HFF-Myc (cell line): ENCODE measurements at regions not wholly inside any gene's neighbourhood (a gene's known extent, or its start where the extent isn't known, plus 50 kb on each side); places are given as distances from the start of the nearest gene placed in this dataset.

Experiments used
- DNase-seq: peaks from one replicate; pipeline ENCODE4 v3.0.0-alpha.2; 2011; ENCODE audit warnings: low read depth; ENCODE audit errors: extremely low read depth
- H3K4me3 ChIP-seq: replicated peaks from 2 replicates; pipeline ENCODE4 v1.5.1; 2011; ENCODE audit warnings: low read depth, mild to moderate bottlenecking, control low read depth, low read length
- TF ChIP-seq, protein P1 (sequence below): IDR thresholded peaks from 2 replicates; pipeline ENCODE4 v1.5.1; 2012; ENCODE audit warnings: mild to moderate bottlenecking, low read depth, low read length, control low read depth; ENCODE audit errors: missing control alignments

DNA sequence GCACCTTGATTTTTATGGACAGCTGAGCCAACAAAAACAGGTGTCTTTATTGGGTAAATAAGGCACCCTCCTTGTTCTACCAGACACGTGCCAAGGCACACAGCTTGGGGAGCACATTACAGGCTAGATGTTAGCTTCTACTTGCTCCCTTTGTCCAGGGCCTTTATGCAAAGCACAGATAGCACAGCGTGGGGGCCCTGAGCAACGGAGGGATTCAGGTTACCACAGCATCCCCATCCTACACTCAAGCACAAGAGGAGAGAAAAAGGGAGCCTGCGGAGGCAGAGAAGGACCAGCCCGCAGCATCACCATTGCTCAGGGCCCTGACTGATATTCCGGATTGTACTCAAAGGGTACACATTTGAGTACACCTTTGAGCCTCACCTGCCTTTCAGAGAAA, 181.7 kb upstream of the KIF2A start:
- TF ChIP-seq, protein P1, sequence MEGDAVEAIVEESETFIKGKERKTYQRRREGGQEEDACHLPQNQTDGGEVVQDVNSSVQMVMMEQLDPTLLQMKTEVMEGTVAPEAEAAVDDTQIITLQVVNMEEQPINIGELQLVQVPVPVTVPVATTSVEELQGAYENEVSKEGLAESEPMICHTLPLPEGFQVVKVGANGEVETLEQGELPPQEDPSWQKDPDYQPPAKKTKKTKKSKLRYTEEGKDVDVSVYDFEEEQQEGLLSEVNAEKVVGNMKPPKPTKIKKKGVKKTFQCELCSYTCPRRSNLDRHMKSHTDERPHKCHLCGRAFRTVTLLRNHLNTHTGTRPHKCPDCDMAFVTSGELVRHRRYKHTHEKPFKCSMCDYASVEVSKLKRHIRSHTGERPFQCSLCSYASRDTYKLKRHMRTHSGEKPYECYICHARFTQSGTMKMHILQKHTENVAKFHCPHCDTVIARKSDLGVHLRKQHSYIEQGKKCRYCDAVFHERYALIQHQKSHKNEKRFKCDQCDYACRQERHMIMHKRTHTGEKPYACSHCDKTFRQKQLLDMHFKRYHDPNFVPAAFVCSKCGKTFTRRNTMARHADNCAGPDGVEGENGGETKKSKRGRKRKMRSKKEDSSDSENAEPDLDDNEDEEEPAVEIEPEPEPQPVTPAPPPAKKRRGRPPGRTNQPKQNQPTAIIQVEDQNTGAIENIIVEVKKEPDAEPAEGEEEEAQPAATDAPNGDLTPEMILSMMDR = no peak
- DNase-seq = no peak
- H3K4me3 ChIP-seq = no peak overlapping the region

DNA sequence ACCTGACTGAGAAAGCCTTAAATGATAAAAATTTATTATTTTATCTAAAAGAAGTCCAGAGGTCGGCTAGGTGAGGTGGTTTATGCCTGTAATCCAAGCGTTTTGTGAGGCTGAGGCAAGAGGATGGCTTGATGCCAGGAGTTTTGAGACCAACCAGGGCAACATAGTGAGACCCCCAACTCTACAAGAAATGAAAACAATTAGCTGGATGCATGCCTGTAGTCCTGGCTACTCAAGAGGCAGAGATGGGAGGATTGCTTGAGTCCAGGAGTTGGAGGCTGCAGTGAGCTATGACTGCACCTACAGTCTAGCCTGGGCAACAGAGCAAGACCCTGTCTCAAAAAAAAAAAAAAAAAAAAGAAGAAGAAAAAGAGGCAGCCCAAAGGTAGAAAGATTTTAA, 179.9 kb upstream of the KIF2A start:
- no peak overlapping the region for H3K4me3 ChIP-seq
- no peak for DNase-seq
- TF ChIP-seq, protein P1 = no peak

DNA sequence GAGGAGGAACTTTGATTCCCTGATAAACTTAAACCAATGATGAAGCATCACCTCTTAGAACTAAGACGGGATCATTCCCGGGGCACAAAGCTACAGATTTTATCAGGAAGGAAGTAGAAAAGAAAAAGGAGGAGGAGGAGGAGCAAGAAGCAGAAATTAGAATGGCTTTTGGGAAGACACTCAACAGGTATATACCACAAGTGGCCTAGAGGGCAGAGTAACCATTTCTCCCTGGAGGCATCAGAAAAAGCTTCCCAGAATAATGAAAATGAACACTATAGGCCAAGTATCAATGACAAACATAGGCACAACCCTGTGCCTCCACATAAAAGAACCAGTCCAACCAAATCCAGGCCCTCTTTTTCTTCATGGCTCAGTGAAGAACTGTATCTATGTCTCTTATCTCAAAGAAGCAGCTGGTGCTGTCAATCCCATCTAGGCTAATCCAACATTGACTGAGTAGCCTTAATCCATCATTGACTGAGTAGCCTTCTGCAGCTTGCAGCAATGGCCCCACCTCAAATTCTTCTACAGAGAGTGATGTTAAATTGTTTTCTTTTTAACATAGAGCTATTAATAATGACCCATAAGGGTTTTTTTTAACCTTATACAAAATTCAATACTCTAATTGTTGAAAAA, 178.8 kb upstream of the KIF2A start:
- TF ChIP-seq, protein P1 = no peak
- DNase-seq = no peak
- H3K4me3 ChIP-seq = no peak overlapping the region

DNA sequence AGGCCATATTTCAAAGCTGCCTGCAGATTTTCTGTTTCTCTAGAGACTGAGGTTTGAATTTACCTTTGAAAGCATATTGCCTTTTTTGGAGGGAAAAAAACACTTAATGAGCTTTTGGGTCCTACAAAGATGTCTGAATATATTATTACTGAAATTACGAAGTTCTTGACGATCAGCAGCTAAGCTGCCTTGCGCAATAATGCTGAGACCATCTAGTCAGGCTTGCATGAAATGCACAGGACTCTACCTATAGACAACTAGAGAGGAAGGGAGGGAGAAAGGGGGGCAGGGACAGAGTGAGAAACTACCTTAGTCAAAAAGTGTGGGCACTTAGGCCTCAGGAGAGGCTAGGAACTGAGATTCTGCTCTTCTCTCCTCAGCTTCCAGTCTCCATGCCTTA, 175.9 kb upstream of the KIF2A start:
- TF ChIP-seq, protein P1 = no peak
- DNase-seq = no peak
- H3K4me3 ChIP-seq = no peak overlapping the region

DNA sequence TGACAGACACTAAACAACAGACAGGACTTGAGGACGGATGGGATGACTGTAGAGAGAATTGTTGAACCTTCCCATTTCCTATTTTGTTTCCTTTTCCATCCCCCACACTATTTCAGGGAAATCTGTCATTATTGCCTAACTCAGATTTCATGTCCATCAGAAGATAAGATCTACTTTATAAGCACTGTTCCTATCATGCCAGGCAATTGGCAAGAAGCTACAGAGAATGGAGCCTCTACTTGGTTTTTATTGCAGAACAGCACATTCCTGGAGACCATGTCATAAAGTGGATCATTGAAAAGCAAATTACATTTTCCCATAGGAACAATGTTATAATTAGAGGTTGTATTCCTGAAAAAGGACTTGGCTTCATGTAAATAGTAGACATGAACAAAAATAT, 173.7 kb upstream of the KIF2A start:
- TF ChIP-seq, protein P1 = no peak
- no peak overlapping the region for H3K4me3 ChIP-seq
- no peak for DNase-seq

DNA sequence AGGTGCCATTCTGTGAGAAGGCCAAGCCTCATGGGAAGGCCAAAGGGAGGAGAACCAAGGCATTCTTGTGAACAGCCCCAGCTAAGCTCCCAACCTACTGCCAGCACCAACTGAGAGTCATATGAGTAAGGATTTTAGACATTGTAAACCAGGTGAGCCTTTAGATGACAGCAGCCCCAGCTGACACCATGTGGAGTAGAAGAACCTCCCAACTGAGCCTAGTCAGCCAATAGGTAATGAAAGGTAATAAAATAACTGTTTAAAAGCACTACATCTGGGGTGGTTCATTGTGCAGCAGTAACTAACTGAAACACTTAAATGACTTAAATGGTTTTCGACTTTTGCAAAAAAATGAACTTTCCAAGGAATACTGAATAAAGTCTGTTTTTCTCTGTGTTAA, 172.6 kb upstream of the KIF2A start:
- TF ChIP-seq, protein P1 = no peak
- no peak for DNase-seq
- no peak overlapping the region for H3K4me3 ChIP-seq

DNA sequence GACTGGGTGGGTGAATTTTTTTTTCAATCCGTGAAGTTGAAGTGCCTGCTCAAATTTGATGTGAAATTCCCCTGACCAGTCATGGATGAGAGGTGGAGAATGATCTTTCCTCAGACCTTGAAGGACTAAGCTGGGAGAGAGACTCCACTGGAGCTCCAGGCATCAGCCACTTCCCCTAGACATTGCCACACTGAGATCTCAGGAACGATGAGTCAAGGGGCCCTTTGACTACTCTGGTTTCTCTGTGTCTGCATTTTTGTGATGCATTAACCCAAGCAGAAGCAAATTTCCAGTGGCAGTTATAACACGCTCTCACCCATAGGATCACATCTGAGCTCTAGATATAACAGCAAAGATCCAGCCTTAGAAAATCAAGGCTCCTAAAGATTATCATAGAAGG, 171.2 kb upstream of the KIF2A start:
- H3K4me3 ChIP-seq = no peak overlapping the region
- TF ChIP-seq, protein P1 = no peak
- DNase-seq = no peak
